ENCODE measurements at regions not wholly inside any gene's neighbourhood (a gene's known extent, or its start where the extent isn't known, plus 50 kb on each side); places are given as distances from the start of the nearest gene placed in this dataset.

- H3K4ac ChIP-seq (ENCODE audit: low read depth, low read length) = no peak overlapping the region
- no peaks in the 10 kb centered on the region for H3K36me3 ChIP-seq (ENCODE audit: control insufficient read depth, insufficient read depth, low read length)
- no peaks in the 10 kb centered on the region for H3K27me3 ChIP-seq (ENCODE audit: control insufficient read depth, insufficient read depth, low read length)
- H3K27ac ChIP-seq (ENCODE audit: insufficient read depth, low read length) = no peak overlapping the region
- H3K4me2 ChIP-seq (ENCODE audit: low read depth, low read length) = no peak overlapping the region
- ATAC-seq (ENCODE audit: low read depth) = no peak
- no peaks in the 10 kb centered on the region for H3K4me1 ChIP-seq (ENCODE audit: control insufficient read depth, insufficient read depth, low read length)
- H4K20me1 ChIP-seq (ENCODE audit: insufficient read depth, low read length) = no peaks in the 10 kb centered on the region
- no peak overlapping the region for H4K8ac ChIP-seq (ENCODE audit: low read depth in 2 of 2, low read length in 2 of 2)
- no peak for TF ChIP-seq BHLHE40 (IDR thresholded peaks at IDR 0.05; ENCODE audit: low read depth, low read length)
- no peak for TF ChIP-seq NFE2L2 (IDR thresholded peaks at IDR 0.05; ENCODE audit: low read depth, low read length)
- no peak for TF ChIP-seq MXI1 (IDR thresholded peaks at IDR 0.05; ENCODE audit: borderline replicate concordance, low read depth, low read length)
- TF ChIP-seq MAZ (IDR thresholded peaks at IDR 0.05; ENCODE audit: borderline replicate concordance, low read depth, low read length) = no peak
- no peak for TF ChIP-seq USF2 (IDR thresholded peaks at IDR 0.05; ENCODE audit: low read depth, low read length)
- TF ChIP-seq CHD1 (IDR thresholded peaks at IDR 0.05; ENCODE audit: low read depth, low read length) = no peak
- TF ChIP-seq CEBPB (IDR thresholded peaks at IDR 0.05; ENCODE audit: low read depth, low read length) = no peak
- TF ChIP-seq POLR2A (IDR thresholded peaks at IDR 0.05; ENCODE audit: low read depth, low read length) = no peak
- TF ChIP-seq SMC3 (IDR thresholded peaks at IDR 0.05; ENCODE audit: low read depth, low read length) = no peak
- no peak for TF ChIP-seq FOS (IDR thresholded peaks at IDR 0.05; ENCODE audit: low read depth, low read length)
- no peak for TF ChIP-seq RCOR1 (IDR thresholded peaks at IDR 0.05; ENCODE audit: insufficient replicate concordance, low read length)
- no peak for TF ChIP-seq MAFK (IDR thresholded peaks at IDR 0.05; ENCODE audit: low read depth, low read length)
- TF ChIP-seq RAD21 (IDR thresholded peaks at IDR 0.05; ENCODE audit: low read length) = no peak
- no peak for TF ChIP-seq ELK1 (IDR thresholded peaks at IDR 0.05; ENCODE audit: borderline replicate concordance, low read depth, low read length)
- TF ChIP-seq RFX5 (IDR thresholded peaks at IDR 0.05; ENCODE audit: low read depth, low read length) = no peak
- CTCF ChIA-PET = no interaction called here
- no TSS peak for BruUV-seq (replicated peaks)
- H3K4me3 ChIP-seq (ENCODE audit: insufficient read depth, low read depth, low read length) = no peak overlapping the region
- H3K14ac ChIP-seq (replicated peaks; ENCODE audit: low read depth, low read length) = no peak overlapping the region
- DNase-seq = no peak
- dilution Hi-C loops (cut with HindIII; ENCODE audit: low sequenced_read_pairs, unreplicated experiment) (no loop called here), in situ Hi-C loops (cut with MboI; ENCODE audit: low sequenced_read_pairs) (no loop called here), intact Hi-C loops (cut with micrococcal nuclease) (no loop called here)
- no peaks in the 10 kb centered on the region for H3K79me1 ChIP-seq (ENCODE audit: low read depth in 1 of 2, low read length in 2 of 2)
- no peak overlapping the region for H4K91ac ChIP-seq (ENCODE audit: insufficient read depth, low read depth, low read length)
- no peaks in the 10 kb centered on the region for H3K9me3 ChIP-seq (ENCODE audit: control insufficient read depth, insufficient read depth, low read length)
- H2BK15ac ChIP-seq (ENCODE audit: low read depth, low read length) = no peak overlapping the region
- no peaks in the 10 kb centered on the region for H3K9me1 ChIP-seq (ENCODE audit: insufficient read depth, low read length)
- no peak overlapping the region for H3K9ac ChIP-seq (ENCODE audit: low read depth, low read length)
- no peak overlapping the region for H2AK9ac ChIP-seq (replicated peaks; ENCODE audit: low read depth, low read length, poor library complexity)
- H2BK20ac ChIP-seq (ENCODE audit: low read depth, low read length) = no peak overlapping the region
- no peak overlapping the region for H3K56ac ChIP-seq (ENCODE audit: extremely low read depth, insufficient read depth, low read length)
- no peak overlapping the region for H3K18ac ChIP-seq (ENCODE audit: low read depth, low read length)
- WGBS, 2 experiments (ENCODE audit: extremely low coverage in 2 of 2, insufficient read length in 1 of 2) = no CpG with 5 or more reads among the region's 1 CpG
- no peak overlapping the region for H3K23ac ChIP-seq (ENCODE audit: low read depth, low read length)
- H2AFZ ChIP-seq (replicated peaks; ENCODE audit: low read length, poor library complexity) = no peak overlapping the region
- no peak overlapping the region for H4K5ac ChIP-seq (ENCODE audit: low read depth, low read length)
- no peak overlapping the region for H2AK5ac ChIP-seq (ENCODE audit: low read depth, low read length)
- no peak overlapping the region for H2BK120ac ChIP-seq (ENCODE audit: low read depth, low read length)
- POLR2A ChIA-PET (ENCODE audit: unreplicated experiment) = no interaction called here
- H2BK5ac ChIP-seq (ENCODE audit: low read depth, low read length, poor library complexity, severe bottlenecking) = no peak overlapping the region
These were observed 72.4 kb upstream of the PACRGL start for GRCh38 chr4:20627866-20628265.
